GM12891 (cell line): ENCODE measurements at regions not wholly inside any gene's neighbourhood (a gene's known extent, or its start where the extent isn't known, plus 50 kb on each side); places are given as distances from the start of the nearest gene placed in this dataset.

ENCODE experiments used
- PAX5 ChIP-seq: IDR thresholded peaks from 2 replicates; pipeline ENCODE4 v1.6.1; 2011; ENCODE audit warnings: low read length, moderate library complexity, mild to moderate bottlenecking; ENCODE audit not compliant: insufficient read depth, severe bottlenecking
- POLR2A ChIP-seq: IDR thresholded peaks from 2 replicates; pipeline ENCODE4 v1.6.1; 2011; ENCODE audit warnings: low read depth, low read length, control low read depth
- POLR2AphosphoS5 ChIP-seq: IDR thresholded peaks from 2 replicates; pipeline ENCODE4 v1.6.1; 2011; ENCODE audit warnings: low read depth, low read length, control low read depth
- TAF1 ChIP-seq: IDR thresholded peaks from 2 replicates; pipeline ENCODE4 v1.6.1; 2011; ENCODE audit warnings: low read depth, low read length, control low read depth

DNA sequence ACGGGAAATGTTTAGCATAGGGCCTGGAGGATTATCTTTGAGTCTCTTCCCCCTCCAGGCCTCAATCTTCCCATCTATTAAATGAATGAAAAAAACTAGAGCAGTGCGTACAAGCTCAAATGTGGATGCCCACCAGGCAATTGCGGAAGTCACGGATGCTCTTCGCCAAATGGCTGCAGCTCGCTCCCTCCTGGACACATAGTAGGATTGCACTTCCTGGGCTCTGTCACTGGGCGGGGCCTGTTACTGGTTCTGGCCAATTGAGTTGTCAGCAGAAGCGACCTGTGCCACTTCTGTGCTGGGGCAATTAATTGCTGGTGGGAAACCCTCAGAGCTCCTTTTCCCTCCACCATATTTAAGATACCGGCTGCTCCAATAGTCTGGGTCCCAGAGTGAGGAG is 168.2 kb upstream of the IRX6 start:
- no peak for TF ChIP-seq POLR2A
- no peak for TF ChIP-seq TAF1
- no peak for TF ChIP-seq POLR2AphosphoS5
- no peak for TF ChIP-seq PAX5
